T-helper 1 cell treated with Interleukin-12 subunit alpha and Interleukin-12 subunit beta and Interleukin-4 antibody, amounts not matched to agents 30 μg/mL and 1 μg/mL, for 36 hours (primary cell): ENCODE measurements at regions not wholly inside any gene's neighbourhood (a gene's known extent, or its start where the extent isn't known, plus 50 kb on each side); places are given as distances from the start of the nearest gene placed in this dataset.
"Not testable (repeated sequence)": the region's sequence is repeated elsewhere in the genome, so short reads cannot be mapped to it uniquely, and the experiment has no call there.

Source experiments
- H3K27ac Mint-ChIP-seq: one replicate; pipeline ENCODE4 v1.8.0; 2021; ENCODE audit warnings: mild to moderate bottlenecking, mixed read lengths
- H3K27me3 Mint-ChIP-seq: one replicate; pipeline ENCODE4 v1.8.0; 2021; ENCODE audit warnings: low read depth, mixed read lengths
- H3K36me3 Mint-ChIP-seq: one replicate; pipeline ENCODE4 v1.8.0; 2021; ENCODE audit warnings: low read depth, mixed read lengths
- H3K4me1 Mint-ChIP-seq: one replicate; pipeline ENCODE4 v1.8.0; 2021; ENCODE audit warnings: low read depth, mixed read lengths
- H3K4me3 Mint-ChIP-seq: one replicate; pipeline ENCODE4 v1.8.0; 2021; ENCODE audit warnings: mild to moderate bottlenecking, moderate library complexity, mixed read lengths
- H3K9me3 Mint-ChIP-seq: one replicate; pipeline ENCODE4 v1.8.0; 2021; ENCODE audit warnings: mixed read lengths

DNA sequence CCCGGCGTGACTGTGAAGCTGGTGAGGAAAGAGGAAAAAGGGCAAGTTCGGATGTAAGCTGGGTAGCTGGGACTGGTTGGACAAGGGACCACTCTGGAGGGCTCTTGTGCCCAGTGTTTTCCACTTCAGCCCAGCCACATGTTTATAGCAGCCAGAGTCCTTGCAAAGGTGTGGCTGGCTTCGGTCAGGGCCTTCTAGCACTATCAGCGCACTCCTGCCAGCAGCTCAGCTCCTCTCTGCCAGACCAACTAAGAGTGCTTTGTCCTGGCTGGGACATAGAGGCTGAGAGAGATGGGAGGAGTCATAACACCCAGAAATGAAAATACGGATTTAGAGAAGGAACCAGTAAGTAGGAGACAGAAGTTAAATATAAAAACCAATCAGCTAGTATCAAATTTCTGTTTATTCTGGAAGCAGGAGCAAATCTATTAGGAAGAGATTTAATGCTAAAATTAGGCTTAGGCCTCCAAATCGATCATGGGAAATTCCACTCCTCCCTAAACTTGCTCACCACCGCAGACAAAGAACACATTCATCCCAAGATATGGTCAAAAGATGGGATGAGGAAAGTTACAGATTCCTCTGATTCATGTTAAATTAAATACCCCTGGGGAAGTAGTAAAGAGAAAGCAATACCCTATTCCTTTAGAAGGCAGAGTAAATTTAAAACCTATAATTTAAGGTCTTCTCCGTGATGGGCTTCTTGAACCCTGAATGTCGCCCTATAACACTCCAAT lies 135.0 kb downstream of the RALA start:
- Mint-ChIP-seq H3K4me1 (peaks cover 8% of the 10 kb centered on the region), H3K27ac (no peak overlapping the region)

GRCh38 chr7:39761449-39761848 lies 138.1 kb downstream of the RALA start:
- H3K4me1 Mint-ChIP-seq = no peaks in the 10 kb centered on the region
- H3K27me3 Mint-ChIP-seq = peaks cover 3% of the 10 kb centered on the region
- H3K9me3 Mint-ChIP-seq = no peaks in the 10 kb centered on the region
- no peaks in the 10 kb centered on the region for H3K36me3 Mint-ChIP-seq
- H3K27ac Mint-ChIP-seq = no peak overlapping the region
- no peak overlapping the region for H3K4me3 Mint-ChIP-seq

More for the DNA sequence above, 135.0 kb downstream of the RALA start:
- H3K27me3 Mint-ChIP-seq = peaks cover 3% of the 10 kb centered on the region
- no peak overlapping the region for H3K4me3 Mint-ChIP-seq
- no peaks in the 10 kb centered on the region for H3K36me3 Mint-ChIP-seq
- H3K9me3 Mint-ChIP-seq = no peaks in the 10 kb centered on the region

GRCh38 chr7:39762466-39762865 lies 139.1 kb downstream of the RALA start:
- not testable (repeated sequence) for H3K4me3 Mint-ChIP-seq, H3K27ac Mint-ChIP-seq, H3K9me3 Mint-ChIP-seq, H3K27me3 Mint-ChIP-seq, H3K4me1 Mint-ChIP-seq, H3K36me3 Mint-ChIP-seq

GRCh38 chr7:39762881-39763280 lies 139.5 kb downstream of the RALA start:
- H3K27me3 Mint-ChIP-seq, H3K9me3 Mint-ChIP-seq, H3K4me3 Mint-ChIP-seq, H3K27ac Mint-ChIP-seq, H3K36me3 Mint-ChIP-seq, H3K4me1 Mint-ChIP-seq: not testable (repeated sequence)

GRCh38 chr7:39765833-39766232 lies 142.5 kb downstream of the RALA start:
- not testable (repeated sequence) for H3K4me1 Mint-ChIP-seq, H3K36me3 Mint-ChIP-seq, H3K27ac Mint-ChIP-seq, H3K27me3 Mint-ChIP-seq, H3K9me3 Mint-ChIP-seq, H3K4me3 Mint-ChIP-seq

GRCh38 chr7:39768439-39768838 lies 145.1 kb downstream of the RALA start:
- not testable (repeated sequence) for H3K9me3 Mint-ChIP-seq, H3K27me3 Mint-ChIP-seq, H3K36me3 Mint-ChIP-seq, H3K27ac Mint-ChIP-seq, H3K4me3 Mint-ChIP-seq, H3K4me1 Mint-ChIP-seq

GRCh38 chr7:39774341-39774851 lies 151.0 kb downstream of the RALA start:
- H3K9me3 Mint-ChIP-seq, H3K4me1 Mint-ChIP-seq, H3K36me3 Mint-ChIP-seq, H3K27me3 Mint-ChIP-seq, H3K27ac Mint-ChIP-seq, H3K4me3 Mint-ChIP-seq: not testable (repeated sequence)

- H3K9me3 Mint-ChIP-seq, H3K36me3 Mint-ChIP-seq, H3K27ac Mint-ChIP-seq, H3K27me3 Mint-ChIP-seq, H3K4me1 Mint-ChIP-seq, H3K4me3 Mint-ChIP-seq: not testable (repeated sequence)
Measured at GRCh38 chr7:39781557-39781956, 158.2 kb downstream of the RALA start.

GRCh38 chr7:39786440-39786839 lies 163.1 kb downstream of the RALA start:
- H3K4me1 Mint-ChIP-seq, H3K9me3 Mint-ChIP-seq, H3K27me3 Mint-ChIP-seq, H3K4me3 Mint-ChIP-seq, H3K36me3 Mint-ChIP-seq, H3K27ac Mint-ChIP-seq: not testable (repeated sequence)

GRCh38 chr7:39791035-39791434 lies 159.0 kb upstream of the CDK13 start:
- H3K4me3 Mint-ChIP-seq, H3K36me3 Mint-ChIP-seq, H3K27ac Mint-ChIP-seq, H3K4me1 Mint-ChIP-seq, H3K27me3 Mint-ChIP-seq, H3K9me3 Mint-ChIP-seq: not testable (repeated sequence)

DNA sequence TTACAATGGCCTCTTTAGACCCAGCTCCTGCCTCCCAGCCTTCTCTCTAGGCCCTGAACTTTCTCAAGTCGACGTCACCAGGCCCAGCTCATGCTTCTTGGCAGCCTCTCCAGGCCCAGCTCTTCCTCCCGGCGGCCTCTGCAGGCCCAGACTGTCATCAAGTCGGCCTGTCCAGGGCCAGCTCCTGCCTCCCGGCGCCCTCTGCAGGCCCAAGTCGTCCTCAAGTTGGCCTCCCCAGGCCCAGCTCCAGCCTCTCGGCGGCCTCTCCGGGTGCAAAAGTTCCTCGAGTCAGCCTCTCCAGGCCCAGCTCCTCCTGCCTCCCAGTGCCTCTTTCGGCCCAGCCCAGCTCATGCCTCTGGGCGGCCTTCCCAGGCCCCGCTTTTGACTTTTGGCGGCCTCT lies 158.1 kb upstream of the CDK13 start:
- not testable (repeated sequence) for H3K4me3 Mint-ChIP-seq, H3K27ac Mint-ChIP-seq, H3K27me3 Mint-ChIP-seq, H3K9me3 Mint-ChIP-seq, H3K36me3 Mint-ChIP-seq, H3K4me1 Mint-ChIP-seq

DNA sequence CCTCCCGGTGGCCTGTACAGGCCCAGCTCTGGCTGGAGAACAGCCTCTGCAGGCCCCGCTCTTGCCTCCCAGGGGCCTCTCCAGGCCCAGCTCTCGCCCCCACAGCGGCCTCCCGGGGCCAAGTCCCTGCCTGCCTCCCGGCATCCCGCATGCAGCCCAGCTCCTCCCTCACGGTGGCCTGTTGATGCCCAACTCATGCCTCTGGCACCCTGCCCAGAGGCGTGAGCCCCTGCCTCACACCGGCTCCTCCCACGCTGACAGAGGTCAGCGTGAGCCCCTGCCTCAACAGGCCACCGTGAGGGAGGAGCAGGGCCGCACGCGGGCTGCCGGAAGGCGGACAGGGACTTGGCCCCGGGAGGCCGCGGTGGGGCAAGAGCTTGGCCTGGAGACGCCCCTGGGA lies 157.0 kb upstream of the CDK13 start:
- not testable (repeated sequence) for H3K4me3 Mint-ChIP-seq, H3K9me3 Mint-ChIP-seq, H3K27ac Mint-ChIP-seq

DNA sequence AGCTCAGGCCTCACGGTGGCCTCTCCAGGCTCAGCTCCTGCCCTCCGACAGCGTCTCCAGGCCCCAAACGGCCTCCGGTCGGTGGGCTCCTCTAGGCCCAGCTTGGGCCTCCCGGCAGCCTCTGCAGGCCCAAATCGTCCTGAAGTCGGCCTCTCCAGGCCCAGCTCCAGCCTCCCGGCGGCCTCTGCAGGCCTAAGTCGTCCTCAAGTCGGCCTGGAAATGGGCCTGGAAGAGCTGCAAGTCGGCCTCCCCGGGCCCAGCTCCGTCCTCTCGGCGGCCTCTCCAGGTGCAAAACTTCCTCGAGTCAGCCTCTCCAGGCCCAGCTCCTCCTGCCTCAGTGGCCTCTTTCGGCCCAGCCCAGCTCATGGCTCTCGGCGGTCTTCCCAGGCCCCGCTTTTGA lies 156.2 kb upstream of the CDK13 start:
- H3K9me3 Mint-ChIP-seq, H3K36me3 Mint-ChIP-seq, H3K4me1 Mint-ChIP-seq, H3K4me3 Mint-ChIP-seq, H3K27ac Mint-ChIP-seq, H3K27me3 Mint-ChIP-seq: not testable (repeated sequence)

More for the DNA sequence above, 157.0 kb upstream of the CDK13 start:
- H3K36me3 Mint-ChIP-seq, H3K4me1 Mint-ChIP-seq, H3K27me3 Mint-ChIP-seq: not testable (repeated sequence)

- H3K36me3 Mint-ChIP-seq, H3K4me3 Mint-ChIP-seq, H3K27me3 Mint-ChIP-seq, H3K27ac Mint-ChIP-seq, H3K4me1 Mint-ChIP-seq, H3K9me3 Mint-ChIP-seq: not testable (repeated sequence)
Measured at GRCh38 chr7:39796947-39797346, 153.1 kb upstream of the CDK13 start.

GRCh38 chr7:39798077-39798476 lies 152.0 kb upstream of the CDK13 start:
- H3K27me3 Mint-ChIP-seq, H3K4me3 Mint-ChIP-seq, H3K27ac Mint-ChIP-seq, H3K9me3 Mint-ChIP-seq, H3K4me1 Mint-ChIP-seq, H3K36me3 Mint-ChIP-seq: not testable (repeated sequence)
